ENCODE measurements at regions not wholly inside any gene's neighbourhood (a gene's known extent, or its start where the extent isn't known, plus 50 kb on each side); places are given as distances from the start of the nearest gene placed in this dataset.

DNA sequence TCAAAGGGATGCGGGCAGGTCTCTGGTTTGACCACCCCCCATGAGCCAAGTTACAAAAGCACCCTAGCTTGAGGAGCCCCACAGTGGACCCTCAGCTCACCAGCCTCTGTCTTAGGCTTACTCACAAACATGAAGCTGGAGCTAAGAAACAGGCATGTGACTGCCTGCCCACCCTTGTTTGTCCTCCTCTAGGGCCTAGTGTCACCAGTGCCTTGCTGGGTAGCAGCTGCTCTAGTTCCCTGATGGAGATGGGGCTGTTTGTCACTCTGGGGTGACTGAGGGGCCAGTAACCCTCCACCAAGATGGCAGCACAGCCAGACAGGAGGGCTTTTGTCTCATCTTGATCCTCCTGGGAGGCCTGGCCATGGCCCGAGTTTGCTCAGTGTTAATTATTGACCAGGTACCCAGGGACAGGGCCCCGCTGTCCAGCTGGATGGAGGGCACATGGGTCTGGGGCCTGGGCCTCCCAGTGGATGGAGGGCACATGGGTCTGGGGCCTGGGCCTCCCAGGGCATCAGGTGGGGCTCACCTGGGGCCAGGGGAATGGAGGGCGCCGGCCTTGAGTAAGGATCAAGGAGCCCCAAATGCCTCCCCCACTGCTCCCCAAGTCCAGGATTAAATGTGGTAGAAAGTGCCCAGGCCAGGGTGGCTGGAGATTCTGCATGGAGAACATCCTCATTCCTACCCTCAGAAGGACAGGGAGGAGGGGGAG is 185.9 kb upstream of the HAAO start:
- TF ChIP-seq, protein P1, sequence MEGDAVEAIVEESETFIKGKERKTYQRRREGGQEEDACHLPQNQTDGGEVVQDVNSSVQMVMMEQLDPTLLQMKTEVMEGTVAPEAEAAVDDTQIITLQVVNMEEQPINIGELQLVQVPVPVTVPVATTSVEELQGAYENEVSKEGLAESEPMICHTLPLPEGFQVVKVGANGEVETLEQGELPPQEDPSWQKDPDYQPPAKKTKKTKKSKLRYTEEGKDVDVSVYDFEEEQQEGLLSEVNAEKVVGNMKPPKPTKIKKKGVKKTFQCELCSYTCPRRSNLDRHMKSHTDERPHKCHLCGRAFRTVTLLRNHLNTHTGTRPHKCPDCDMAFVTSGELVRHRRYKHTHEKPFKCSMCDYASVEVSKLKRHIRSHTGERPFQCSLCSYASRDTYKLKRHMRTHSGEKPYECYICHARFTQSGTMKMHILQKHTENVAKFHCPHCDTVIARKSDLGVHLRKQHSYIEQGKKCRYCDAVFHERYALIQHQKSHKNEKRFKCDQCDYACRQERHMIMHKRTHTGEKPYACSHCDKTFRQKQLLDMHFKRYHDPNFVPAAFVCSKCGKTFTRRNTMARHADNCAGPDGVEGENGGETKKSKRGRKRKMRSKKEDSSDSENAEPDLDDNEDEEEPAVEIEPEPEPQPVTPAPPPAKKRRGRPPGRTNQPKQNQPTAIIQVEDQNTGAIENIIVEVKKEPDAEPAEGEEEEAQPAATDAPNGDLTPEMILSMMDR (IDR thresholded peaks at IDR 0.05), result no peak
- TF ChIP-seq POLR2A (IDR thresholded peaks at IDR 0.05), result no peak

Data from body of pancreas (tissue), 4 donors.